Fibroblast of upper back skin (primary cell): ENCODE measurements at regions not wholly inside any gene's neighbourhood (a gene's known extent, or its start where the extent isn't known, plus 50 kb on each side); places are given as distances from the start of the nearest gene placed in this dataset.

Experiments
- DNase-seq: peaks from one replicate; pipeline ENCODE4 v3.0.0-alpha.2; 2013

GRCh38 chr6:3640868-3641267 lies 110.6 kb downstream of the PXDC1 start:
- no peak for DNase-seq

- no peak for DNase-seq
Observed at GRCh38 chr6:3638662-3639061, 112.9 kb downstream of the PXDC1 start.

- DNase-seq: no peak
Observed at GRCh38 chr6:3636060-3636459, 115.5 kb downstream of the PXDC1 start.

- DNase-seq: no peak
Observed at GRCh38 chr6:3635482-3635881, 116.0 kb downstream of the PXDC1 start.

GRCh38 chr6:3634280-3634816 lies 117.2 kb downstream of the PXDC1 start:
- DNase-seq: no peak

- DNase-seq: no peak
Observed at GRCh38 chr6:3633711-3634110, 117.8 kb downstream of the PXDC1 start.

GRCh38 chr6:3631877-3632276 lies 119.6 kb downstream of the PXDC1 start:
- DNase-seq: no peak

GRCh38 chr6:3631186-3631585 lies 120.3 kb downstream of the PXDC1 start:
- DNase-seq: no peak

- no peak for DNase-seq
Observed at GRCh38 chr6:3630258-3630835, 121.2 kb downstream of the PXDC1 start.

- no peak for DNase-seq
Observed at GRCh38 chr6:3627956-3628835, 123.3 kb downstream of the PXDC1 start.

- no peak for DNase-seq
Observed at GRCh38 chr6:3627501-3627900, 124.0 kb downstream of the PXDC1 start.

GRCh38 chr6:3625980-3626563 lies 125.4 kb downstream of the PXDC1 start:
- no peak for DNase-seq

- no peak for DNase-seq
Observed at GRCh38 chr6:3625149-3625979, 126.1 kb downstream of the PXDC1 start.

GRCh38 chr6:3624250-3625136 lies 127.0 kb downstream of the PXDC1 start:
- no peak for DNase-seq

GRCh38 chr6:3623451-3624249 lies 127.9 kb downstream of the PXDC1 start:
- DNase-seq: no peak

GRCh38 chr6:3621411-3621810 lies 130.1 kb downstream of the PXDC1 start:
- DNase-seq: no peak

- DNase-seq: no peak
Observed at GRCh38 chr6:3620937-3621336, 130.6 kb downstream of the PXDC1 start.

- DNase-seq: no peak
Observed at GRCh38 chr6:3620389-3620788, 131.1 kb downstream of the PXDC1 start.

- DNase-seq: no peak
Observed at GRCh38 chr6:3619800-3620199, 131.7 kb downstream of the PXDC1 start.

- DNase-seq: no peak
Observed at GRCh38 chr6:3619201-3619600, 132.3 kb downstream of the PXDC1 start.

GRCh38 chr6:3618642-3619041 lies 132.9 kb downstream of the PXDC1 start:
- no peak for DNase-seq
